Activated CD4-positive, alpha-beta T cell treated with anti-CD3 and anti-CD28 coated beads for 36 hours (primary cell): ENCODE measurements at regions not wholly inside any gene's neighbourhood (a gene's known extent, or its start where the extent isn't known, plus 50 kb on each side); places are given as distances from the start of the nearest gene placed in this dataset.

Experiments
- ATAC-seq: fragments of 200-7000 bp; cut with Tn5 transposase; one replicate; pipeline ENCODE4 v1.10.0; 2021; ENCODE audit warnings: mild to moderate bottlenecking, moderate library complexity
- CTCF ChIA-PET: fragments of 350-600 bp; sonication (Branson Sonifier 250); formaldehyde crosslinking; loops from one replicate; lab custom pipeline; 2021; ENCODE audit warnings: antibody characterized with exemption; lab: Charles Lee
- POLR2A ChIA-PET: fragments of 350-600 bp; sonication (Branson Sonifier 250); formaldehyde crosslinking; loops from one replicate; lab custom pipeline; 2021; ENCODE audit warnings: antibody characterized with exemption, inconsistent platforms; lab: Charles Lee
- DNase-seq: peaks from one replicate; pipeline ENCODE4 v3.0.0-alpha.2; 2020
- H3K27ac Mint-ChIP-seq: one replicate; pipeline ENCODE4 v1.8.0; 2021; ENCODE audit warnings: mixed read lengths
- H3K27me3 Mint-ChIP-seq: one replicate; pipeline ENCODE4 v1.8.0; 2021; ENCODE audit warnings: mixed read lengths
- H3K36me3 Mint-ChIP-seq: one replicate; pipeline ENCODE4 v1.8.0; 2021; ENCODE audit warnings: low read depth, mixed read lengths
- H3K4me1 Mint-ChIP-seq: one replicate; pipeline ENCODE4 v1.8.0; 2021; ENCODE audit warnings: mixed read lengths
- H3K4me3 Mint-ChIP-seq: one replicate; pipeline ENCODE4 v1.8.0; 2021; ENCODE audit warnings: mild to moderate bottlenecking, moderate library complexity, mixed read lengths
- H3K9me3 Mint-ChIP-seq: one replicate; pipeline ENCODE4 v1.8.0; 2021; ENCODE audit warnings: low read depth, mixed read lengths
- intact Hi-C, 2 experiments: fragments of 100-400 bp; cut with DNase I in 1 of 2; cut with micrococcal nuclease in 1 of 2; formaldehyde crosslinking; loops; one replicate each; pipeline versions ENCODE4 v1.14.2 to v1.15.1; 2022 to 2024; cut with DNase I, micrococcal nuclease

DNA sequence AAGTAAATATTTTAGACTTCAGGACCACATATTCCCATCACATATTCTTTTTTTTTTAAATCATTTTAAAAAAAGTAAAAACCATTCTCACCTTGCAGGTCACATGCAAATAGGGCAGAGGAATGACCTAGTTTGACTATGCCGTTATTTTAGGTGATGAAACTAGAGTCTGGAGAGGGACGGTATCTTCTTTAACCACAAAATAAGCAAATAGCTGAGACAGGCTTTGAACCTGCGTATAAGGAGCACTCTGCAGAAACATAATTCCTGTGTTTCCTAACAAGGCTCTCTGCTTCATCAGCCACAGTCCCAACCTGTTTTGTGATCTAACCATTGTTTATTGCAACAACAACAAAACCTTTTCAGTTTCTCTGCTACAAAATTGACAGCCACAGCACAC, 121.5 kb downstream of the PCTP start:
- Mint-ChIP-seq H3K9me3 (no peaks in the 10 kb centered on the region), H3K36me3 (no peaks in the 10 kb centered on the region), H3K27ac (no peak overlapping the region), H3K4me1 (no peaks in the 10 kb centered on the region), H3K4me3 (no peak overlapping the region), H3K27me3 (peaks cover 9% of the 10 kb centered on the region)
- intact Hi-C loops: no loop called here
- ChIA-PET CTCF (interaction anchor here (0.6 kb wide), 1 partner anchor 313 kb away, joined by 3 read pairs; no protein-coding TSS in a partner anchor), POLR2A (no interaction called here)
- no peak for DNase-seq
- ATAC-seq: no peak

DNA sequence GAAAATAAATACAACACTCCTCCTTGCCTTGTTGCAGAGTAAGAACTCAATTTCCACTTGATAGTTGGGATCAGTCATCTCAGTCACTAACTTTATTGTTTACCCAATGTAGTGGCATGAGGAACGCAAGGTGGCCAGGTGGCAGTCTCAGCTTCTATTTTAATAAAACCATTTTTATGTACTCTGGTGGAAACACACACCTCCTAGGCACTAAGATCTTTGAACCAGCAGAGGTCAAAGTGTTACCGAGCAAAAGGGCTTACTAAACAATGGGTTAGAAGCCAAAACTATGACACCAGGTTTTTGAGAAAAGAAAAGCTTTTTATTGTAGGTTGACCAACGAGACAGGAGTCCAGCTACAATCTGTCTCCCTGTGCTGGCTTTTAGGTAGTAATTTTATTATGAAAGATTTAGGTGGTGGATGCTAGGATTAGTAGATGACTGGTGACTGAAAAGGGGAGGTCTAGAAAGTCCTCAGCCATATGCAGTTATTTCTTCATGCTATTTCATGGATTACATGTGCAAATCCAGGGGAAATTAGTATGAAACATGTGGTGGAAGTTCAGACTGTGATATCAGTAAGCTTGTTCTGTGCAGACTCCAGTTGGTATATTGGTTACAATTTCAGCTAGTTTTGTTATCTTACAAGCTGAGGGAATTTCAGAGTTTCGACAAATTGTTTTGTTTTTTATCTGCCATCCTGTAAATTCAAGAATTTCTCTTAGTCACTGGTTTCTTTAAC, 122.3 kb downstream of the PCTP start:
- ATAC-seq: no peak
- Mint-ChIP-seq H3K9me3 (no peaks in the 10 kb centered on the region), H3K4me1 (no peaks in the 10 kb centered on the region), H3K27me3 (peaks cover 11% of the 10 kb centered on the region), H3K36me3 (no peaks in the 10 kb centered on the region), H3K27ac (no peak overlapping the region), H3K4me3 (no peak overlapping the region)
- DNase-seq: no peak
- ChIA-PET CTCF (no interaction called here), POLR2A (no interaction called here)
- intact Hi-C loops: no loop called here

DNA sequence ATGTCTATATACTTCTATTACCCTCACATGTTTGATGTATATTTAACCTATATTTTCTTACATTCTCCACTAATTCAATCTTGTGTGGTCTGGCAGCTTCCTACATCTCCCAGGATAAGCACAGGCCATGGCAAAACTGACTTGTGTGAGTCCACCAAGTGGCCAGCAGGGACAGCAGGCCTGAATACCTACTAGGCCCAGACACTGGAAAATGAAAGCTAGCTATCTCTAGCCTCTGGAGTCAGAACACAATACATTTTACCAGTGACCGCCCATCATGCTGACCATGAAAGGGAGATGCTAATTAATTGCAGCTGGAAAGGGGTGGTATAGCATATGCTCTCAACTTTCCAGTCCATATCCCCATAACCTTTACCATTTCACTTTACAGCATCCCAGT, 132.3 kb downstream of the PCTP start:
- Mint-ChIP-seq H3K27me3 (no peaks in the 10 kb centered on the region), H3K36me3 (no peaks in the 10 kb centered on the region), H3K27ac (no peak overlapping the region), H3K4me3 (no peak overlapping the region), H3K9me3 (no peaks in the 10 kb centered on the region), H3K4me1 (no peaks in the 10 kb centered on the region)
- ATAC-seq (no peak), DNase-seq (no peak)
- POLR2A ChIA-PET: no interaction called here
- intact Hi-C loops: no loop called here
- CTCF ChIA-PET: no interaction called here

GRCh38 chr17:55887531-55887930, 136.7 kb downstream of the PCTP start:
- CTCF ChIA-PET: no interaction called here
- POLR2A ChIA-PET: no interaction called here
- Mint-ChIP-seq H3K9me3 (no peaks in the 10 kb centered on the region), H3K4me1 (no peaks in the 10 kb centered on the region), H3K4me3 (no peak overlapping the region), H3K27me3 (peaks cover 4% of the 10 kb centered on the region), H3K27ac (no peak overlapping the region), H3K36me3 (no peaks in the 10 kb centered on the region)
- ATAC-seq (no peak), DNase-seq (no peak)
- intact Hi-C loops: no loop called here

GRCh38 chr17:55889271-55889670, 138.4 kb downstream of the PCTP start:
- POLR2A ChIA-PET: no interaction called here
- CTCF ChIA-PET: interaction anchor here (0.6 kb wide), 2 partner anchors 8 to 55 kb away, joined by 3 read pairs; no protein-coding TSS in a partner anchor
- Mint-ChIP-seq H3K27ac (no peak overlapping the region), H3K36me3 (no peaks in the 10 kb centered on the region), H3K27me3 (peaks cover 5% of the 10 kb centered on the region), H3K4me1 (no peaks in the 10 kb centered on the region), H3K9me3 (no peaks in the 10 kb centered on the region), H3K4me3 (no peak overlapping the region)
- intact Hi-C loops: no loop called here
- DNase-seq (no peak), ATAC-seq (no peak)

GRCh38 chr17:55895112-55895759, 144.4 kb downstream of the PCTP start:
- ChIA-PET CTCF (no interaction called here), POLR2A (no interaction called here)
- Mint-ChIP-seq H3K27ac (no peak overlapping the region), H3K36me3 (no peaks in the 10 kb centered on the region), H3K4me3 (no peak overlapping the region), H3K4me1 (peaks cover 6% of the 10 kb centered on the region), H3K9me3 (no peaks in the 10 kb centered on the region), H3K27me3 (peaks cover 6% of the 10 kb centered on the region)
- intact Hi-C loops: no loop called here
- DNase-seq: no peak
- ATAC-seq: no peak

- no peaks in the 10 kb centered on the region for H3K9me3 Mint-ChIP-seq
- H3K27me3 Mint-ChIP-seq: peaks cover 5% of the 10 kb centered on the region
- ChIA-PET CTCF (interaction anchor here (0.7 to 1.4 kb wide), 2 partner anchors 8 to 54 kb away, joined by 3 read pairs; no protein-coding TSS in a partner anchor), POLR2A (no interaction called here)
- no peaks in the 10 kb centered on the region for H3K36me3 Mint-ChIP-seq
- no peak for ATAC-seq
- peaks cover 6% of the 10 kb centered on the region for H3K4me1 Mint-ChIP-seq
- intact Hi-C loops: no loop called here
- no peak for DNase-seq
- H3K4me3 Mint-ChIP-seq: no peak overlapping the region
- no peak overlapping the region for H3K27ac Mint-ChIP-seq
Observed at GRCh38 chr17:55897301-55897700, 146.4 kb downstream of the PCTP start.

DNA sequence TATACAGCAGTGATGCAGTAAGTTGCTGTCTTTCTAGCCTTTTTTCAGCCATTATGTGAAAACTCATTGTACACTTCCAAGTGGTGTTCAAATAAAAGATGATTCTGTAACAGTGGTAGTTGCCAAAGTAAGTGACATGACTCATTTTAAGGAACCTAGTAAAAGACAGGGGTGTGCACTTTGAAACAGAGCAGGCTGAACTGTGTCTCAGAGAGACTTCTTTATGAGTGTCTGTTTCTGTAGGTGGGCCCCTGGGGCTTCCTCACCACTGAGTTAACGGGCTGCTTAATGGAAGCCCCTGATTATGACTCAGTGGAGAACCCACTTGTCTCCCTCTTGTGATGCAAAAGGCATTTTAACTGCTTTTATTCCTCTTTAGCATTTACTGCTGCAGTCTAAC, 147.3 kb downstream of the PCTP start:
- Mint-ChIP-seq H3K4me3 (no peak overlapping the region), H3K4me1 (peaks cover 6% of the 10 kb centered on the region), H3K9me3 (no peaks in the 10 kb centered on the region), H3K27me3 (peaks cover 4% of the 10 kb centered on the region), H3K27ac (no peak overlapping the region), H3K36me3 (no peaks in the 10 kb centered on the region)
- CTCF ChIA-PET: interaction anchor here (0.6 kb wide), 1 partner anchor 160 kb away, joined by 3 read pairs; no protein-coding TSS in a partner anchor
- intact Hi-C loops: no loop called here
- DNase-seq (no peak), ATAC-seq (no peak)
- POLR2A ChIA-PET: no interaction called here

GRCh38 chr17:55900188-55900587, 149.3 kb downstream of the PCTP start:
- Mint-ChIP-seq H3K4me3 (no peak overlapping the region), H3K27ac (no peak overlapping the region), H3K36me3 (no peaks in the 10 kb centered on the region), H3K9me3 (no peaks in the 10 kb centered on the region), H3K27me3 (peaks cover 3% of the 10 kb centered on the region), H3K4me1 (peaks cover 4% of the 10 kb centered on the region)
- ChIA-PET CTCF (no interaction called here), POLR2A (no interaction called here)
- ATAC-seq: no peak
- no peak for DNase-seq
- intact Hi-C loops: no loop called here

DNA sequence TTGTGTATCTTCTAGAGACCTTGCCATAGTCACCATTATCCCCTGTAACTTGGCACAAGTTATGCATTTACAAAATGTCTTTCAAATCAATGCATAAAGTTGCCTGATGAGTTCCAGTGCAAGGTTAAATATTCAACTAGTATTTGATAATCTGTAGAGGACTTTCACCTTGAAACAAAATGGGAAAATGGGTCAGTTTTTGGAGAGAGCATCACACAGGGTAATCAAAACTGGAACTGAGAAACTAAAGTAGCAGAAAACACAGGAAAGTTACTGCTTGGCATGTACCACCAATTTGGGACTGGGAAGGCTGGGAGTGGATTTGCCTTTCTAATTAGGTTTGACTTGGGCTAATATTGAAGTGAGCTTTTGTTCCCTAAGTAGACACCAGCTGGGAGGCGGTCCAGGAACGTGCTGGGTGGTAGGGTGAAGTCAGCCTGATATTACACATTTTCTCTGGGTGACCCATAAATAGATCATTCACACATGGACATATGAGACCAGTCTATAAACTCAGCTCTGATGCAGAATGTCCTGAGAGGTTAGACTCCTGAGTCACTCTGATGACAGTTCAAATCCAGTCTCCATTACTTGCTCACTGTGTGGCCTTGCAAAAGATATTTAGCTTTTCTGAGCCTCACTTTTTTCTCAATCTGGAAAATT, 152.3 kb downstream of the PCTP start:
- Mint-ChIP-seq H3K4me1 (no peaks in the 10 kb centered on the region), H3K36me3 (no peaks in the 10 kb centered on the region), H3K4me3 (no peak overlapping the region), H3K27me3 (peaks cover 1% of the 10 kb centered on the region), H3K9me3 (no peaks in the 10 kb centered on the region), H3K27ac (no peak overlapping the region)
- intact Hi-C loops: no loop called here
- CTCF ChIA-PET: no interaction called here
- DNase-seq: no peak
- POLR2A ChIA-PET: interaction anchor here (0.6 kb wide), 1 partner anchor 639 kb away, joined by 3 read pairs; no protein-coding TSS in a partner anchor
- no peak for ATAC-seq

GRCh38 chr17:55909776-55910175, 158.9 kb downstream of the PCTP start:
- intact Hi-C loops: no loop called here
- ATAC-seq: no peak
- no peak overlapping the region for H3K4me3 Mint-ChIP-seq
- H3K27ac Mint-ChIP-seq: no peak overlapping the region
- POLR2A ChIA-PET: no interaction called here
- CTCF ChIA-PET: no interaction called here
- no peaks in the 10 kb centered on the region for H3K4me1 Mint-ChIP-seq
- H3K36me3 Mint-ChIP-seq: no peaks in the 10 kb centered on the region
- H3K27me3 Mint-ChIP-seq: peaks cover 3% of the 10 kb centered on the region
- no peak for DNase-seq
- H3K9me3 Mint-ChIP-seq: no peaks in the 10 kb centered on the region

GRCh38 chr17:55911186-55911585, 160.3 kb downstream of the PCTP start:
- no peak for DNase-seq
- no peaks in the 10 kb centered on the region for H3K36me3 Mint-ChIP-seq
- H3K4me3 Mint-ChIP-seq: no peak overlapping the region
- H3K9me3 Mint-ChIP-seq: no peaks in the 10 kb centered on the region
- ChIA-PET CTCF (no interaction called here), POLR2A (no interaction called here)
- no peaks in the 10 kb centered on the region for H3K4me1 Mint-ChIP-seq
- intact Hi-C loops: no loop called here
- no peak overlapping the region for H3K27ac Mint-ChIP-seq
- ATAC-seq: no peak
- H3K27me3 Mint-ChIP-seq: peaks cover 5% of the 10 kb centered on the region
